Adrenal gland (tissue), 9 donors: ENCODE measurements at regions not wholly inside any gene's neighbourhood (a gene's known extent, or its start where the extent isn't known, plus 50 kb on each side); places are given as distances from the start of the nearest gene placed in this dataset.

ENCODE experiments used
- DNase-seq, 7 donors: peaks; one replicate each; pipeline ENCODE4 v3.0.0-alpha.2; 2019 to 2020
- H3K27ac ChIP-seq, 5 donors: fragments of 200-600 bp; sonication (generic) in 4 of 5; 1 replicate in 3 of 5; 2 replicates in 2 of 5; pipeline versions ENCODE4 v1.5.1 to v1.8.0; 2016 to 2020; ENCODE audit warnings: mild to moderate bottlenecking in 1 of 5
- H3K27me3 ChIP-seq: fragments of 200-600 bp; 2 replicates; pipeline ENCODE4 v1.8.0; 2021
- H3K36me3 ChIP-seq, 2 donors: fragments of 200-600 bp; replicated peaks in 1 of 2; 1 replicate in 1 of 2; 2 replicates in 1 of 2; pipeline versions ENCODE4 v1.5.1 to v1.8.0; 2018 to 2022
- H3K4me1 ChIP-seq, 2 donors: fragments of 200-600 bp; replicated peaks in 1 of 2; 1 replicate in 1 of 2; 2 replicates in 1 of 2; pipeline versions ENCODE4 v1.5.1 to v1.8.0; 2018 to 2021
- H3K4me3 ChIP-seq, 4 donors: fragments of 200-600 bp; sonication (generic) in 3 of 4; one replicate each; pipeline ENCODE4 v1.5.1; 2016 to 2018
- H3K9me3 ChIP-seq, 3 donors: fragments of 200-600 bp; sonication (generic) in 1 of 3; replicated peaks in 1 of 3; 1 replicate in 2 of 3; 2 replicates in 1 of 3; pipeline versions ENCODE4 v1.5.1 to v1.8.0; 2016 to 2021
- CTCF ChIP-seq, 6 experiments: fragments of 450-650 bp in 4 of 6; fragments of 200-600 bp in 2 of 6; sonication (generic) in 1 of 6; IDR thresholded peaks; 1 replicate in 5 of 6; 2 replicates in 1 of 6; pipeline versions ENCODE4 v1.5.1 to v1.8.0; 2016 to 2021; ENCODE audit warnings: antibody characterized with exemption in 6 of 6, mild to moderate bottlenecking in 2 of 6, moderate library complexity in 1 of 6
- POLR2A ChIP-seq, 2 donors: fragments of 450-650 bp; IDR thresholded peaks; one replicate each; pipeline ENCODE4 v1.6.1; 2017; ENCODE audit warnings: antibody characterized with exemption in 2 of 2, mild to moderate bottlenecking in 2 of 2, moderate library complexity in 1 of 2
- WGBS, 4 donors: extraction: QIAGEN DNeasy Blood & Tissue Kit in 2 of 4; methylation state at CpG; one replicate each; pipeline versions ENCODE4 v1.1.5 to v1.1.7; 2013 to 2017; 5-methylcytosine and 5-hydroxymethylcytosine counted together
- intact Hi-C, 2 donors: fragments of 100-400 bp; cut with DNase I; formaldehyde crosslinking; loops; one replicate each; pipeline versions ENCODE4 v1.14.1 to v1.15.0; 2022 to 2023
- donor health status: healthy with polysubstance abuse.
- donor health status: Bipolar disorder and iron deficiency.
- donor health status: DM: yes; HTN: yes; CAD: no.
- donor health status: DM: no; HTN: no; CAD: no.
- donor health status: DM: no; HTN: no; CAD: no.

- Histone ChIP-seq H3K4me3 (no peak overlapping the region), H3K9me3 (peaks cover 0 to 12% (median 0%) of the 10 kb centered on the region in 3 donors), H3K4me1 (no peaks in the 10 kb centered on the region), H3K27me3 (no peaks in the 10 kb centered on the region), H3K27ac (no peak overlapping the region), H3K36me3 (no peaks in the 10 kb centered on the region)
- intact Hi-C loops: no loop called here
- DNase-seq: no peak
- no peak for TF ChIP-seq CTCF (IDR thresholded peaks at IDR 0.05)
- TF ChIP-seq POLR2A (IDR thresholded peaks at IDR 0.05): no peak
- 83 to 100% (median 89%) methylated on average over 1 of the region's 1 CpG for WGBS, 4 donors
These were observed 492.5 kb upstream of the TSHZ3 start for GRCh38 chr19:31841755-31842154.

- WGBS, 4 donors: 77 to 86% (median 80%) methylated on average over 3 of the region's 3 CpGs
- Histone ChIP-seq H3K9me3 (peaks cover 0 to 15% (median 0%) of the 10 kb centered on the region in 3 donors), H3K4me3 (no peak overlapping the region), H3K4me1 (no peaks in the 10 kb centered on the region), H3K27ac (no peak overlapping the region), H3K36me3 (no peaks in the 10 kb centered on the region), H3K27me3 (no peaks in the 10 kb centered on the region)
- intact Hi-C loops: no loop called here
- no peak for DNase-seq
- TF ChIP-seq CTCF (IDR thresholded peaks at IDR 0.05) (no peak), POLR2A (IDR thresholded peaks at IDR 0.05) (no peak)
These were observed 482.3 kb upstream of the ZNF507 start for GRCh38 chr19:31863122-31863521.

- TF ChIP-seq CTCF (IDR thresholded peaks at IDR 0.05) (no peak), POLR2A (IDR thresholded peaks at IDR 0.05) (no peak)
- Histone ChIP-seq H3K4me1 (no peaks in the 10 kb centered on the region), H3K4me3 (no peak overlapping the region), H3K9me3 (no peaks in the 10 kb centered on the region), H3K27me3 (no peaks in the 10 kb centered on the region), H3K27ac (no peak overlapping the region), H3K36me3 (no peaks in the 10 kb centered on the region)
- WGBS, 4 donors: 82 to 94% (median 90%) methylated on average over 4 of the region's 4 CpGs
- intact Hi-C loops: no loop called here
- no peak for DNase-seq
These were observed 471.1 kb upstream of the ZNF507 start for GRCh38 chr19:31874313-31874712.

- no peak for TF ChIP-seq POLR2A (IDR thresholded peaks at IDR 0.05)
- TF ChIP-seq CTCF (IDR thresholded peaks at IDR 0.05): no peak
- WGBS, 4 donors: 96 to 97% (median 97%) methylated on average over 15 to 16 of the region's 16 CpGs
- Histone ChIP-seq H3K4me1 (no peaks in the 10 kb centered on the region), H3K9me3 (no peaks in the 10 kb centered on the region), H3K36me3 (no peaks in the 10 kb centered on the region), H3K27me3 (no peaks in the 10 kb centered on the region), H3K27ac (no peak overlapping the region), H3K4me3 (no peak overlapping the region)
- no peak for DNase-seq
- intact Hi-C loops: no loop called here
These were observed 469.8 kb upstream of the ZNF507 start for GRCh38 chr19:31875591-31875990.
